H1 (cell line): ENCODE measurements at regions not wholly inside any gene's neighbourhood (a gene's known extent, or its start where the extent isn't known, plus 50 kb on each side); places are given as distances from the start of the nearest gene placed in this dataset.
A peak's percentile ranks its signal among the peaks of the same experiment; 100 is the strongest.

Experiments used
- EGR1 ChIP-seq: IDR thresholded peaks from 2 replicates; pipeline ENCODE4 v1.6.1; 2011; ENCODE audit warnings: low read depth, low read length, borderline replicate concordance
- EZH2 ChIP-seq: fragments of 200-600 bp; sonication (generic); IDR thresholded peaks from 2 replicates; pipeline ENCODE4 v1.7.1; 2012; ENCODE audit warnings: low read depth, mild to moderate bottlenecking, moderate library complexity, low read length, inconsistent platforms; ENCODE audit not compliant: severe bottlenecking
- GTF2F1 ChIP-seq: IDR thresholded peaks from 2 replicates; pipeline ENCODE4 v1.6.1; 2012; ENCODE audit warnings: low read depth, low read length, improper control_type of control experiment, borderline replicate concordance
- POU5F1 ChIP-seq: IDR thresholded peaks from 2 replicates; pipeline ENCODE4 v1.6.1; 2011; ENCODE audit warnings: low read depth, mild to moderate bottlenecking, low read length, moderate library complexity
- RBBP5 ChIP-seq: IDR thresholded peaks from 2 replicates; pipeline ENCODE4 v1.7.1; 2012; ENCODE audit warnings: low read depth, mild to moderate bottlenecking, inconsistent platforms, low read length, moderate library complexity, borderline replicate concordance
- SAP30 ChIP-seq: fragments of 300-600 bp; sonication (generic); IDR thresholded peaks from 2 replicates; pipeline ENCODE4 v1.7.1; 2012; ENCODE audit warnings: low read length, moderate library complexity, mild to moderate bottlenecking, inconsistent platforms; ENCODE audit not compliant: insufficient read depth, insufficient replicate concordance
- SUZ12 ChIP-seq: fragments of 200-600 bp; sonication (generic); IDR thresholded peaks from 2 replicates; pipeline ENCODE4 v1.6.1; 2012; ENCODE audit warnings: mild to moderate bottlenecking, inconsistent platforms, low read length, moderate library complexity, mixed read lengths
- TF ChIP-seq, protein P1 (sequence below): fragments of 300-600 bp; sonication (generic); IDR thresholded peaks from 2 replicates; pipeline ENCODE4 v1.7.1; 2012; ENCODE audit warnings: low read length, moderate library complexity, mild to moderate bottlenecking, inconsistent platforms; ENCODE audit not compliant: insufficient replicate concordance
- TF ChIP-seq, protein P2 (sequence below), 3 experiments: IDR thresholded peaks; 1 replicate in 2 of 3; 2 replicates in 1 of 3; pipeline versions ENCODE4 v1.5.1 to v1.6.1; 2011; ENCODE audit warnings: low read length in 3 of 3, mild to moderate bottlenecking in 3 of 3, inconsistent platforms in 2 of 3, low read depth in 1 of 3, moderate library complexity in 1 of 3; ENCODE audit not compliant: insufficient read depth in 1 of 3; ENCODE audit errors: control extremely low read depth in 1 of 3

DNA sequence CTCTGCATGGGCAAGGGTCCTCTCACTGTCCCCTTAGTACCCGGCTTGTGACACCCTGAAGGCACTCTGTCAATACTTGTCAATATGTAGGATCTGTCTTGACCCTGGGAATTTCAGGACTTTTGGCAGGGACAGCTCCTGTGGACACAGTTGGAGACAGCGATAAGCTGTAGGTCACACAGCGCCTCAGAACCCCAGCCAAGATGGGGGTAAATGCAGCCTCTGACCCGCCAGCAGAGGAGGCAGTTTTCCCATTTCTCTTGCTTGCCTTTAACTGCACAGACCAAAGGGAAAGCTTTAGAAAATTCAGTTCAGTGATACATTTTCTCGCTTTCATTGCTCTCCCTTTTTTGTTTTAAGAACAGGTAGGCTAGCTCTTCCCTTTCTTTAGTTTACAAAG lies 54.8 kb upstream of the KLHL29 start (continued):
- TF ChIP-seq, protein P1, sequence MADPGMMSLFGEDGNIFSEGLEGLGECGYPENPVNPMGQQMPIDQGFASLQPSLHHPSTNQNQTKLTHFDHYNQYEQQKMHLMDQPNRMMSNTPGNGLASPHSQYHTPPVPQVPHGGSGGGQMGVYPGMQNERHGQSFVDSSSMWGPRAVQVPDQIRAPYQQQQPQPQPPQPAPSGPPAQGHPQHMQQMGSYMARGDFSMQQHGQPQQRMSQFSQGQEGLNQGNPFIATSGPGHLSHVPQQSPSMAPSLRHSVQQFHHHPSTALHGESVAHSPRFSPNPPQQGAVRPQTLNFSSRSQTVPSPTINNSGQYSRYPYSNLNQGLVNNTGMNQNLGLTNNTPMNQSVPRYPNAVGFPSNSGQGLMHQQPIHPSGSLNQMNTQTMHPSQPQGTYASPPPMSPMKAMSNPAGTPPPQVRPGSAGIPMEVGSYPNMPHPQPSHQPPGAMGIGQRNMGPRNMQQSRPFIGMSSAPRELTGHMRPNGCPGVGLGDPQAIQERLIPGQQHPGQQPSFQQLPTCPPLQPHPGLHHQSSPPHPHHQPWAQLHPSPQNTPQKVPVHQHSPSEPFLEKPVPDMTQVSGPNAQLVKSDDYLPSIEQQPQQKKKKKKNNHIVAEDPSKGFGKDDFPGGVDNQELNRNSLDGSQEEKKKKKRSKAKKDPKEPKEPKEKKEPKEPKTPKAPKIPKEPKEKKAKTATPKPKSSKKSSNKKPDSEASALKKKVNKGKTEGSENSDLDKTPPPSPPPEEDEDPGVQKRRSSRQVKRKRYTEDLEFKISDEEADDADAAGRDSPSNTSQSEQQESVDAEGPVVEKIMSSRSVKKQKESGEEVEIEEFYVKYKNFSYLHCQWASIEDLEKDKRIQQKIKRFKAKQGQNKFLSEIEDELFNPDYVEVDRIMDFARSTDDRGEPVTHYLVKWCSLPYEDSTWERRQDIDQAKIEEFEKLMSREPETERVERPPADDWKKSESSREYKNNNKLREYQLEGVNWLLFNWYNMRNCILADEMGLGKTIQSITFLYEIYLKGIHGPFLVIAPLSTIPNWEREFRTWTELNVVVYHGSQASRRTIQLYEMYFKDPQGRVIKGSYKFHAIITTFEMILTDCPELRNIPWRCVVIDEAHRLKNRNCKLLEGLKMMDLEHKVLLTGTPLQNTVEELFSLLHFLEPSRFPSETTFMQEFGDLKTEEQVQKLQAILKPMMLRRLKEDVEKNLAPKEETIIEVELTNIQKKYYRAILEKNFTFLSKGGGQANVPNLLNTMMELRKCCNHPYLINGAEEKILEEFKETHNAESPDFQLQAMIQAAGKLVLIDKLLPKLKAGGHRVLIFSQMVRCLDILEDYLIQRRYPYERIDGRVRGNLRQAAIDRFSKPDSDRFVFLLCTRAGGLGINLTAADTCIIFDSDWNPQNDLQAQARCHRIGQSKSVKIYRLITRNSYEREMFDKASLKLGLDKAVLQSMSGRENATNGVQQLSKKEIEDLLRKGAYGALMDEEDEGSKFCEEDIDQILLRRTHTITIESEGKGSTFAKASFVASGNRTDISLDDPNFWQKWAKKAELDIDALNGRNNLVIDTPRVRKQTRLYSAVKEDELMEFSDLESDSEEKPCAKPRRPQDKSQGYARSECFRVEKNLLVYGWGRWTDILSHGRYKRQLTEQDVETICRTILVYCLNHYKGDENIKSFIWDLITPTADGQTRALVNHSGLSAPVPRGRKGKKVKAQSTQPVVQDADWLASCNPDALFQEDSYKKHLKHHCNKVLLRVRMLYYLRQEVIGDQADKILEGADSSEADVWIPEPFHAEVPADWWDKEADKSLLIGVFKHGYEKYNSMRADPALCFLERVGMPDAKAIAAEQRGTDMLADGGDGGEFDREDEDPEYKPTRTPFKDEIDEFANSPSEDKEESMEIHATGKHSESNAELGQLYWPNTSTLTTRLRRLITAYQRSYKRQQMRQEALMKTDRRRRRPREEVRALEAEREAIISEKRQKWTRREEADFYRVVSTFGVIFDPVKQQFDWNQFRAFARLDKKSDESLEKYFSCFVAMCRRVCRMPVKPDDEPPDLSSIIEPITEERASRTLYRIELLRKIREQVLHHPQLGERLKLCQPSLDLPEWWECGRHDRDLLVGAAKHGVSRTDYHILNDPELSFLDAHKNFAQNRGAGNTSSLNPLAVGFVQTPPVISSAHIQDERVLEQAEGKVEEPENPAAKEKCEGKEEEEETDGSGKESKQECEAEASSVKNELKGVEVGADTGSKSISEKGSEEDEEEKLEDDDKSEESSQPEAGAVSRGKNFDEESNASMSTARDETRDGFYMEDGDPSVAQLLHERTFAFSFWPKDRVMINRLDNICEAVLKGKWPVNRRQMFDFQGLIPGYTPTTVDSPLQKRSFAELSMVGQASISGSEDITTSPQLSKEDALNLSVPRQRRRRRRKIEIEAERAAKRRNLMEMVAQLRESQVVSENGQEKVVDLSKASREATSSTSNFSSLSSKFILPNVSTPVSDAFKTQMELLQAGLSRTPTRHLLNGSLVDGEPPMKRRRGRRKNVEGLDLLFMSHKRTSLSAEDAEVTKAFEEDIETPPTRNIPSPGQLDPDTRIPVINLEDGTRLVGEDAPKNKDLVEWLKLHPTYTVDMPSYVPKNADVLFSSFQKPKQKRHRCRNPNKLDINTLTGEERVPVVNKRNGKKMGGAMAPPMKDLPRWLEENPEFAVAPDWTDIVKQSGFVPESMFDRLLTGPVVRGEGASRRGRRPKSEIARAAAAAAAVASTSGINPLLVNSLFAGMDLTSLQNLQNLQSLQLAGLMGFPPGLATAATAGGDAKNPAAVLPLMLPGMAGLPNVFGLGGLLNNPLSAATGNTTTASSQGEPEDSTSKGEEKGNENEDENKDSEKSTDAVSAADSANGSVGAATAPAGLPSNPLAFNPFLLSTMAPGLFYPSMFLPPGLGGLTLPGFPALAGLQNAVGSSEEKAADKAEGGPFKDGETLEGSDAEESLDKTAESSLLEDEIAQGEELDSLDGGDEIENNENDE: no peak
- TF ChIP-seq POU5F1 (no peak), GTF2F1 (no peak), EGR1 (no peak), RBBP5 (no peak), EZH2 (no peak), SAP30 (no peak), SUZ12 (no peak)
- TF ChIP-seq, protein P2, sequence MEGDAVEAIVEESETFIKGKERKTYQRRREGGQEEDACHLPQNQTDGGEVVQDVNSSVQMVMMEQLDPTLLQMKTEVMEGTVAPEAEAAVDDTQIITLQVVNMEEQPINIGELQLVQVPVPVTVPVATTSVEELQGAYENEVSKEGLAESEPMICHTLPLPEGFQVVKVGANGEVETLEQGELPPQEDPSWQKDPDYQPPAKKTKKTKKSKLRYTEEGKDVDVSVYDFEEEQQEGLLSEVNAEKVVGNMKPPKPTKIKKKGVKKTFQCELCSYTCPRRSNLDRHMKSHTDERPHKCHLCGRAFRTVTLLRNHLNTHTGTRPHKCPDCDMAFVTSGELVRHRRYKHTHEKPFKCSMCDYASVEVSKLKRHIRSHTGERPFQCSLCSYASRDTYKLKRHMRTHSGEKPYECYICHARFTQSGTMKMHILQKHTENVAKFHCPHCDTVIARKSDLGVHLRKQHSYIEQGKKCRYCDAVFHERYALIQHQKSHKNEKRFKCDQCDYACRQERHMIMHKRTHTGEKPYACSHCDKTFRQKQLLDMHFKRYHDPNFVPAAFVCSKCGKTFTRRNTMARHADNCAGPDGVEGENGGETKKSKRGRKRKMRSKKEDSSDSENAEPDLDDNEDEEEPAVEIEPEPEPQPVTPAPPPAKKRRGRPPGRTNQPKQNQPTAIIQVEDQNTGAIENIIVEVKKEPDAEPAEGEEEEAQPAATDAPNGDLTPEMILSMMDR (IDR thresholded peaks at IDR 0.05; ENCODE audit: control extremely low read depth in 1 of 3, insufficient read depth in 1 of 3, low read depth in 1 of 3, low read length in 3 of 3): peak; percentile 70 to 82 (median 74)
